K562 (cell line): ENCODE measurements at regions not wholly inside any gene's neighbourhood (a gene's known extent, or its start where the extent isn't known, plus 50 kb on each side); places are given as distances from the start of the nearest gene placed in this dataset.
A peak's percentile ranks its signal among the peaks of the same experiment; 100 is the strongest.

Experiments
- ATAC-seq: fragments of 200-7000 bp; cut with Tn5 transposase; 3 replicates; pipeline ENCODE4 v1.9.1; 2020; ENCODE audit warnings: moderate library complexity
- BruUV-seq: library from RNA; stranded (reverse); fragments of 400-500 nt; replicated peaks from 2 replicates; lab custom pipeline; 2021; lab: Mats Ljungman, UMichigan
- CTCF ChIA-PET: fragments of 300-600 bp; formaldehyde crosslinking; extraction: SDS; loops from one replicate; lab custom pipeline; 2021; ENCODE audit warnings: low intra/inter-chr PET ratio; lab: Yijun Ruan, JAX
- POLR2A ChIA-PET: fragments of 300-600, 350-650 bp; sonication (Branson Sonifier 250); formaldehyde crosslinking; extraction: SDS; loops from one replicate; lab custom pipeline; 2021; ENCODE audit warnings: antibody characterized with exemption, inconsistent platforms; lab: Yijun Ruan, JAX
- DNase-seq, 4 experiments: peaks; one replicate each; pipeline versions ENCODE4 v3.0.0 to v3.0.0-alpha.2; 2011 to 2018; ENCODE audit warnings: low spot score in 3 of 4, mixed read lengths in 3 of 4; ENCODE audit errors: extremely low read depth in 1 of 4
- FAIRE-seq: peaks from 2 replicates; lab custom pipeline; 2011; peaks lifted over from hg19 to GRCh38; lab: Jason Lieb, UNC
- H2AFZ ChIP-seq: 2 replicates; pipeline ENCODE4 v1.6.0; 2011; ENCODE audit warnings: low read depth, low read length, control low read depth, inconsistent platforms
- H3K27ac ChIP-seq: fragments of 200-600 bp; 3 replicates; pipeline ENCODE4 v1.8.0; 2011; ENCODE audit warnings: low read depth, mild to moderate bottlenecking, control low read depth, inconsistent platforms, low read length, moderate library complexity, mixed read lengths; ENCODE audit errors: extremely low read depth
- H3K27me3 ChIP-seq, 2 experiments: fragments of 300-600 bp in 1 of 2; 2 replicates in 1 of 2; 3 replicates in 1 of 2; pipeline versions ENCODE4 v1.6.0 to v1.8.0; 2011; ENCODE audit warnings: inconsistent platforms in 2 of 2, low read length in 2 of 2, mild to moderate bottlenecking in 1 of 2, mixed read lengths in 1 of 2, moderate library complexity in 1 of 2; ENCODE audit not compliant: control insufficient read depth in 2 of 2, insufficient read depth in 2 of 2
- H3K36me3 ChIP-seq: fragments of 300-600 bp; 3 replicates; pipeline ENCODE4 v1.8.0; 2011; ENCODE audit warnings: mild to moderate bottlenecking, low read length, inconsistent platforms; ENCODE audit not compliant: control insufficient read depth, insufficient read depth
- H3K4me1 ChIP-seq, 2 experiments: fragments of 200-600 bp in 1 of 2; replicated peaks in 1 of 2; 2 replicates in 1 of 2; 3 replicates in 1 of 2; pipeline versions ENCODE4 v1.5.1 to v1.8.0; 2011; ENCODE audit warnings: inconsistent platforms in 2 of 2, low read length in 2 of 2, mild to moderate bottlenecking in 1 of 2, mixed read lengths in 1 of 2, moderate library complexity in 1 of 2; ENCODE audit not compliant: control insufficient read depth in 2 of 2, insufficient read depth in 2 of 2
- H3K4me2 ChIP-seq: 2 replicates; pipeline ENCODE4 v1.6.1; 2011; ENCODE audit warnings: low read length, control low read depth, inconsistent platforms, mixed read lengths; ENCODE audit not compliant: insufficient read depth
- H3K4me3 ChIP-seq: fragments of 200-600 bp; sonication (generic), shearing (Covaris generic); 2 replicates; pipeline ENCODE4 v1.5.1; 2016; ENCODE audit warnings: control low read depth, inconsistent platforms
- H3K79me2 ChIP-seq: fragments of 200-600 bp; 3 replicates; pipeline ENCODE4 v1.8.0; 2011; ENCODE audit warnings: low read length, inconsistent platforms; ENCODE audit not compliant: control insufficient read depth, insufficient read depth
- H3K9ac ChIP-seq, 2 experiments: 2 replicates each; pipeline versions ENCODE4 v1.6.0 to v1.6.1; 2011; ENCODE audit warnings: low read depth in 2 of 2, low read length in 2 of 2, control low read depth in 1 of 2, inconsistent platforms in 1 of 2, mild to moderate bottlenecking in 1 of 2, mixed read lengths in 1 of 2; ENCODE audit not compliant: insufficient read depth in 1 of 2
- H3K9me1 ChIP-seq: one replicate; pipeline ENCODE4 v1.6.0; 2011; ENCODE audit warnings: inconsistent platforms, mild to moderate bottlenecking, low read length, moderate library complexity; ENCODE audit not compliant: control insufficient read depth, insufficient read depth
- H3K9me3 ChIP-seq: replicated peaks from 2 replicates; pipeline ENCODE4 v1.5.1; 2011; ENCODE audit warnings: low read depth, low read length, inconsistent platforms; ENCODE audit not compliant: control insufficient read depth, insufficient read depth
- H4K20me1 ChIP-seq: replicated peaks from 2 replicates; pipeline ENCODE4 v1.6.1; 2011; ENCODE audit warnings: low read length, inconsistent platforms, mixed read lengths; ENCODE audit not compliant: control insufficient read depth, insufficient read depth
- BDP1 ChIP-seq: IDR thresholded peaks from 3 replicates; pipeline ENCODE4 v1.6.1; 2011; ENCODE audit not compliant: insufficient read length, insufficient read depth
- E2F6 ChIP-seq, 2 experiments: IDR thresholded peaks; 2 replicates each; pipeline ENCODE4 v1.6.1; 2011; ENCODE audit warnings: borderline replicate concordance in 1 of 2, control low read depth in 1 of 2, low read depth in 1 of 2, low read length in 1 of 2, mild to moderate bottlenecking in 1 of 2, mixed read lengths in 1 of 2, moderate library complexity in 1 of 2; ENCODE audit not compliant: insufficient read depth in 1 of 2, insufficient read length in 1 of 2, poor library complexity in 1 of 2, severe bottlenecking in 1 of 2; ENCODE audit errors: extremely low read depth in 1 of 2
- FOXM1 ChIP-seq, 2 experiments: fragments of 450-650 bp in 1 of 2; sonication (generic) in 1 of 2; formaldehyde crosslinking in 1 of 2; IDR thresholded peaks; 2 replicates each; pipeline versions ENCODE4 v1.6.1 to v1.9.0; 2017 to 2022; ENCODE audit warnings: low read depth in 2 of 2, mild to moderate bottlenecking in 2 of 2, missing genetic modification reagents in 1 of 2, moderate library complexity in 1 of 2
- GTF2F1 ChIP-seq: IDR thresholded peaks from 2 replicates; pipeline ENCODE4 v1.6.1; 2011; ENCODE audit warnings: low read depth, low read length, improper control_type of control experiment
- HDAC6 ChIP-seq: IDR thresholded peaks from 2 replicates; pipeline ENCODE4 v1.6.1; 2012; ENCODE audit warnings: low read depth, mild to moderate bottlenecking, control low read depth, inconsistent platforms, low read length, moderate library complexity
- MAFG ChIP-seq: fragments of 450-650 bp; conservative IDR thresholded peaks from 2 replicates; pipeline ENCODE4 v1.6.1; 2016; ENCODE audit warnings: missing genetic modification characterization, missing compliant biosample characterization
- ZFP30 ChIP-seq: fragments of 250-450 bp; sonication (Bioruptor Pico); IDR thresholded peaks from 2 replicates; pipeline ENCODE4 v1.8.0; 2022; ENCODE audit warnings: moderate library complexity, mild to moderate bottlenecking, inconsistent platforms, borderline replicate concordance
- ZNF146 ChIP-seq: IDR thresholded peaks from one replicate; pipeline ENCODE4 v1.6.1; 2018; ENCODE audit warnings: missing compliant biosample characterization; ENCODE audit not compliant: unreplicated experiment
- ZNF696 ChIP-seq: fragments of 250-450 bp; sonication (Bioruptor Pico); conservative IDR thresholded peaks from 2 replicates; pipeline ENCODE4 v1.4.0; 2020; ENCODE audit warnings: mild to moderate bottlenecking, moderate library complexity
- ZNF766 ChIP-seq: fragments of 200-800 bp; sonication (Bioruptor generic); conservative IDR thresholded peaks from 2 replicates; pipeline ENCODE4 v1.6.1; 2016; ENCODE audit warnings: missing genetic modification characterization, missing compliant biosample characterization
- WGBS: fragments of 100-300 bp; shearing (Covaris generic); methylation state at CpG from one replicate; pipeline ENCODE4 v1.1.6; 2016; ENCODE audit warnings: low coverage, mixed read lengths; ENCODE audit not compliant: insufficient coverage; ENCODE audit errors: missing lambda C conversion rate; 5-methylcytosine and 5-hydroxymethylcytosine counted together
- in situ Hi-C: fragments of 300-500 bp; cut with MboI; formaldehyde crosslinking; loops from 4 replicates; pipeline ENCODE4 v1.15.0; 2018; ENCODE audit warnings: inconsistent platforms, mixed read lengths
- intact Hi-C: fragments of 100-400 bp; cut with micrococcal nuclease; formaldehyde crosslinking; loops from 2 replicates; pipeline ENCODE4 v1.14.2; 2022

- intact Hi-C loops = loop anchor here (5.0 kb wide), 1 partner anchor 116 kb away; no protein-coding TSS in a partner anchor
- Histone ChIP-seq H3K27me3 (no peaks in the 10 kb centered on the region), H4K20me1 (no peaks in the 10 kb centered on the region), H3K9me1 (no peaks in the 10 kb centered on the region), H3K9ac (no peak overlapping the region), H3K27ac (no peak overlapping the region), H2AFZ (peak overlapping the region; percentile 64), H3K79me2 (no peaks in the 10 kb centered on the region), H3K36me3 (no peaks in the 10 kb centered on the region), H3K4me2 (no peak overlapping the region), H3K9me3 (no peaks in the 10 kb centered on the region), H3K4me1 (peaks cover 0 to 5% of the 10 kb centered on the region in 2 experiments; a peak in 2 of 5 replicates), H3K4me3 (no peak overlapping the region)
- ChIA-PET POLR2A (interaction anchor here (0.8 kb wide), 1 partner anchor 14 kb away, joined by 3 read pairs; no protein-coding TSS in a partner anchor), CTCF (no interaction called here)
- ATAC-seq = no peak
- no TSS peak for BruUV-seq
- TF ChIP-seq ZNF766 (CRISPR knock-in tag) = no peak
- TF ChIP-seq GTF2F1 = no peak
- no peak for TF ChIP-seq MAFG (tag)
- TF ChIP-seq ZFP30 (CRISPR knock-in tag) = no peak
- in situ Hi-C loops = no loop called here
- DNase-seq = no peak
- no peak for FAIRE-seq
- 26% methylated on average over 2 of the region's 2 CpGs for WGBS
Measured at GRCh38 chr7:18293759-18294158, 201.8 kb upstream of the HDAC9 start.

- Histone ChIP-seq H3K9me3 (no peaks in the 10 kb centered on the region), H3K27me3 (no peaks in the 10 kb centered on the region), H2AFZ (no peak overlapping the region), H3K9ac (no peak overlapping the region), H3K36me3 (no peaks in the 10 kb centered on the region), H4K20me1 (no peaks in the 10 kb centered on the region), H3K27ac (no peak overlapping the region), H3K9me1 (no peaks in the 10 kb centered on the region), H3K4me2 (no peak overlapping the region), H3K4me1 (peaks cover 0 to 5% of the 10 kb centered on the region in 2 experiments; a peak in 2 of 5 replicates), H3K79me2 (no peaks in the 10 kb centered on the region), H3K4me3 (no peak overlapping the region)
- DNase-seq (no peak), ATAC-seq (no peak), FAIRE-seq (no peak)
- intact Hi-C loops = loop anchor here (5.0 kb wide), 1 partner anchor 117 kb away; no protein-coding TSS in a partner anchor
- in situ Hi-C loops = no loop called here
- 17% methylated on average over 4 of the region's 4 CpGs for WGBS
- ChIA-PET POLR2A (no interaction called here), CTCF (no interaction called here)
- no peak for TF ChIP-seq FOXM1 (IDR thresholded peaks at IDR 0.05; ENCODE audit: low read depth)
- no peak for TF ChIP-seq FOXM1 (CRISPR knock-in tag; IDR thresholded peaks at IDR 0.05; ENCODE audit: low read depth)
- TF ChIP-seq ZNF146 (CRISPR knock-in tag) = no peak
- no peak for TF ChIP-seq ZNF696 (CRISPR knock-in tag)
- TF ChIP-seq BDP1 = no peak
- TF ChIP-seq E2F6 (IDR thresholded peaks at IDR 0.05; ENCODE audit: borderline replicate concordance in 1 of 2, extremely low read depth in 1 of 2, insufficient read depth in 1 of 2, insufficient read length in 1 of 2, low read depth in 1 of 2, low read length in 1 of 2, poor library complexity in 1 of 2, severe bottlenecking in 1 of 2) = no peak
- TF ChIP-seq HDAC6 = no peak
- no TSS peak for BruUV-seq
Measured at GRCh38 chr7:18294411-18294810, 201.1 kb upstream of the HDAC9 start.
